H1 (cell line): ENCODE measurements at regions not wholly inside any gene's neighbourhood (a gene's known extent, or its start where the extent isn't known, plus 50 kb on each side); places are given as distances from the start of the nearest gene placed in this dataset.

Source experiments
- BCL11A ChIP-seq, 2 experiments: IDR thresholded peaks; one replicate each; pipeline ENCODE4 v1.6.1; 2011; ENCODE audit warnings: low read depth in 2 of 2, low read length in 2 of 2, mild to moderate bottlenecking in 2 of 2
- CEBPB ChIP-seq: IDR thresholded peaks from 2 replicates; pipeline ENCODE4 v1.6.1; 2012; ENCODE audit warnings: low read depth, low read length
- CHD1 ChIP-seq: IDR thresholded peaks from 2 replicates; pipeline ENCODE4 v1.6.1; 2012; ENCODE audit warnings: low read depth, low read length, improper control_type of control experiment
- GTF2F1 ChIP-seq: IDR thresholded peaks from 2 replicates; pipeline ENCODE4 v1.6.1; 2012; ENCODE audit warnings: low read depth, low read length, improper control_type of control experiment, borderline replicate concordance
- HDAC6 ChIP-seq: IDR thresholded peaks from one replicate; pipeline ENCODE4 v1.7.1; 2012; ENCODE audit warnings: low read depth, mild to moderate bottlenecking, inconsistent platforms, low read length, moderate library complexity
- SIRT6 ChIP-seq: IDR thresholded peaks from one replicate; pipeline ENCODE4 v1.7.1; 2012; ENCODE audit warnings: low read length, inconsistent platforms
- TBP ChIP-seq: IDR thresholded peaks from 2 replicates; pipeline ENCODE4 v1.6.1; 2011; ENCODE audit warnings: low read depth, low read length, improper control_type of control experiment
- TCF12 ChIP-seq: IDR thresholded peaks from 2 replicates; pipeline ENCODE4 v1.6.1; 2011; ENCODE audit warnings: low read depth, mild to moderate bottlenecking, low read length

GRCh38 chr11:26898799-26899198 lies 95.1 kb upstream of the FIBIN start (continued):
- TF ChIP-seq TCF12: no peak
- TF ChIP-seq GTF2F1: no peak
- no peak for TF ChIP-seq HDAC6
- TF ChIP-seq BCL11A (IDR thresholded peaks at IDR 0.05; ENCODE audit: low read depth in 2 of 2, low read length in 2 of 2): no peak
- no peak for TF ChIP-seq CEBPB
- TF ChIP-seq SIRT6: no peak
- TF ChIP-seq TBP: no peak
- TF ChIP-seq CHD1: no peak
- TF ChIP-seq, all 59 proteins: peak for 0
